ENCODE measurements at regions not wholly inside any gene's neighbourhood (a gene's known extent, or its start where the extent isn't known, plus 50 kb on each side); places are given as distances from the start of the nearest gene placed in this dataset.

- Histone ChIP-seq H3K9ac (ENCODE audit: low read length) (no peak overlapping the region), H3K9me2 (replicated peaks; ENCODE audit: low read length) (no peaks in the 10 kb centered on the region), H3K79me2 (ENCODE audit: low read length) (no peaks in the 10 kb centered on the region), H3K4me3 (ENCODE audit: low read length) (no peak overlapping the region), H3K9me3 (ENCODE audit: low read length) (peaks cover 13% of the 10 kb centered on the region; the same call in 1 of the 2 replicates), H3F3A (ENCODE audit: low read length, unreplicated experiment) (no peaks in the 10 kb centered on the region), H3K36me3 (ENCODE audit: low read depth, low read length) (no peaks in the 10 kb centered on the region), H3K27me3 (ENCODE audit: low read length) (no peaks in the 10 kb centered on the region), H3K4me1 (ENCODE audit: insufficient read depth, low read length) (no peaks in the 10 kb centered on the region), H3K4me2 (ENCODE audit: low read length) (no peak overlapping the region), H4K20me1 (ENCODE audit: low read length) (no peaks in the 10 kb centered on the region), H3K27ac (ENCODE audit: low read length) (no peak overlapping the region), H2AFZ (ENCODE audit: low read length) (no peak overlapping the region)
- TF ChIP-seq CTCF (conservative IDR thresholded peaks at IDR 0.05; ENCODE audit: low read depth, low read length) (no peak), EZH2 (IDR thresholded peaks at IDR 0.05; ENCODE audit: low read length, unreplicated experiment) (no peak), EZH2phosphoT487 (IDR thresholded peaks at IDR 0.05; ENCODE audit: borderline replicate concordance, low read length) (no peak)
- DNase-seq (no peak), ATAC-seq (no peak)
- intact Hi-C loops (cut with micrococcal nuclease) = no loop called here
- POLR2A ChIA-PET (ENCODE audit: unreplicated experiment) = no interaction called here
- CTCF ChIA-PET = no interaction called here
- BruUV-seq (replicated peaks) = no TSS peak
Observed at GRCh38 chr3:117133066-117133465, 423.5 kb downstream of the TUSC7 start.

GRCh38 chr3:117135207-117135606 is 425.6 kb downstream of the TUSC7 start:
- H3K27me3 ChIP-seq (ENCODE audit: low read length) = no peaks in the 10 kb centered on the region
- intact Hi-C loops (cut with micrococcal nuclease) = no loop called here

GRCh38 chr3:117136003-117136402 is 426.4 kb downstream of the TUSC7 start:
- no peak overlapping the region for H2AFZ ChIP-seq (ENCODE audit: low read length)
- intact Hi-C loops (cut with micrococcal nuclease) = no loop called here
- no peaks in the 10 kb centered on the region for H3F3A ChIP-seq (ENCODE audit: low read length, unreplicated experiment)
- POLR2A ChIA-PET (ENCODE audit: unreplicated experiment) = no interaction called here
- TF ChIP-seq CTCF (conservative IDR thresholded peaks at IDR 0.05; ENCODE audit: low read depth, low read length) (no peak), EZH2phosphoT487 (IDR thresholded peaks at IDR 0.05; ENCODE audit: borderline replicate concordance, low read length) (no peak), EZH2 (IDR thresholded peaks at IDR 0.05; ENCODE audit: low read length, unreplicated experiment) (no peak)
- H3K4me1 ChIP-seq (ENCODE audit: insufficient read depth, low read length) = no peaks in the 10 kb centered on the region
- ATAC-seq (no peak), DNase-seq (no peak)
- BruUV-seq (replicated peaks) = no TSS peak
- no peak overlapping the region for H3K4me2 ChIP-seq (ENCODE audit: low read length)
- CTCF ChIA-PET = no interaction called here
- H3K27ac ChIP-seq (ENCODE audit: low read length) = no peak overlapping the region
- no peaks in the 10 kb centered on the region for H4K20me1 ChIP-seq (ENCODE audit: low read length)
- no peak overlapping the region for H3K9ac ChIP-seq (ENCODE audit: low read length)
- no peak overlapping the region for H3K4me3 ChIP-seq (ENCODE audit: low read length)
- no peaks in the 10 kb centered on the region for H3K79me2 ChIP-seq (ENCODE audit: low read length)
- H3K27me3 ChIP-seq (ENCODE audit: low read length) = no peaks in the 10 kb centered on the region
- H3K9me2 ChIP-seq (replicated peaks; ENCODE audit: low read length) = no peaks in the 10 kb centered on the region
- H3K9me3 ChIP-seq (ENCODE audit: low read length) = peaks cover 27% of the 10 kb centered on the region
- no peaks in the 10 kb centered on the region for H3K36me3 ChIP-seq (ENCODE audit: low read depth, low read length)

More at GRCh38 chr3:117135207-117135606, 425.6 kb downstream of the TUSC7 start:
- ATAC-seq = no peak
- H3K27ac ChIP-seq (ENCODE audit: low read length) = no peak overlapping the region
- H3K4me1 ChIP-seq (ENCODE audit: insufficient read depth, low read length) = no peaks in the 10 kb centered on the region
- no peaks in the 10 kb centered on the region for H4K20me1 ChIP-seq (ENCODE audit: low read length)
- no peaks in the 10 kb centered on the region for H3F3A ChIP-seq (ENCODE audit: low read length, unreplicated experiment)
- POLR2A ChIA-PET (ENCODE audit: unreplicated experiment) = no interaction called here
- TF ChIP-seq CTCF (conservative IDR thresholded peaks at IDR 0.05; ENCODE audit: low read depth, low read length) = no peak
- no peak for TF ChIP-seq EZH2phosphoT487 (IDR thresholded peaks at IDR 0.05; ENCODE audit: borderline replicate concordance, low read length)
- TF ChIP-seq EZH2 (IDR thresholded peaks at IDR 0.05; ENCODE audit: low read length, unreplicated experiment) = no peak
- no peak for DNase-seq
- CTCF ChIA-PET = no interaction called here
- no TSS peak for BruUV-seq (replicated peaks)
- no peak overlapping the region for H3K4me3 ChIP-seq (ENCODE audit: low read length)
- no peak overlapping the region for H2AFZ ChIP-seq (ENCODE audit: low read length)
- H3K9ac ChIP-seq (ENCODE audit: low read length) = no peak overlapping the region
- no peaks in the 10 kb centered on the region for H3K79me2 ChIP-seq (ENCODE audit: low read length)
- H3K9me2 ChIP-seq (replicated peaks; ENCODE audit: low read length) = no peaks in the 10 kb centered on the region
- H3K9me3 ChIP-seq (ENCODE audit: low read length) = peaks cover 20% of the 10 kb centered on the region; the same call in 1 of the 2 replicates
- no peak overlapping the region for H3K4me2 ChIP-seq (ENCODE audit: low read length)
- H3K36me3 ChIP-seq (ENCODE audit: low read depth, low read length) = no peaks in the 10 kb centered on the region

Measured in PC-3 (cell line).